ENCODE measurements at regions not wholly inside any gene's neighbourhood (a gene's known extent, or its start where the extent isn't known, plus 50 kb on each side); places are given as distances from the start of the nearest gene placed in this dataset.

- no peak for DNase-seq (ENCODE audit: low read depth in 6 of 9, low spot score in 9 of 9)
Observed at GRCh38 chr6:156602066-156602385, 175.2 kb upstream of the ARID1B start.

GRCh38 chr6:156601152-156602065 is 175.8 kb upstream of the ARID1B start:
- Histone ChIP-seq H3K4me3 (ENCODE audit: low read length in 2 of 2) (no peak overlapping the region), H3K4me1 (ENCODE audit: control insufficient read depth in 2 of 2, insufficient read depth in 2 of 2, low read length in 2 of 2) (peaks cover 0 to 6% of the 10 kb centered on the region in 2 donors), H3K36me3 (ENCODE audit: control insufficient read depth in 2 of 2, insufficient read depth in 2 of 2, low read length in 1 of 2) (no peaks in the 10 kb centered on the region), H3K27me3 (ENCODE audit: control insufficient read depth in 2 of 2, insufficient read depth in 1 of 2, low read length in 1 of 2) (no peaks in the 10 kb centered on the region), H3K9me3 (ENCODE audit: control insufficient read depth in 2 of 2, insufficient read depth in 1 of 2, low read length in 1 of 2) (peaks cover 0 to 5% of the 10 kb centered on the region in 2 donors), H3K27ac (ENCODE audit: low read depth in 1 of 2, low read length in 1 of 2) (no peak overlapping the region)
- no peak for DNase-seq (ENCODE audit: low read depth in 6 of 9, low spot score in 9 of 9)
- 96% methylated on average over 17 of the region's 17 CpGs for WGBS

More at GRCh38 chr6:156602066-156602385, 175.2 kb upstream of the ARID1B start:
- Histone ChIP-seq H3K4me1 (ENCODE audit: control insufficient read depth in 2 of 2, insufficient read depth in 2 of 2, low read length in 2 of 2) (peaks cover 0 to 6% of the 10 kb centered on the region in 2 donors), H3K36me3 (ENCODE audit: control insufficient read depth in 2 of 2, insufficient read depth in 2 of 2, low read length in 1 of 2) (no peaks in the 10 kb centered on the region), H3K27me3 (ENCODE audit: control insufficient read depth in 2 of 2, insufficient read depth in 1 of 2, low read length in 1 of 2) (no peaks in the 10 kb centered on the region), H3K27ac (ENCODE audit: low read depth in 1 of 2, low read length in 1 of 2) (no peak overlapping the region), H3K9me3 (ENCODE audit: control insufficient read depth in 2 of 2, insufficient read depth in 1 of 2, low read length in 1 of 2) (peaks cover 0 to 5% of the 10 kb centered on the region in 2 donors), H3K4me3 (ENCODE audit: low read length in 2 of 2) (no peak overlapping the region)
- WGBS = 97% methylated on average over 7 of the region's 7 CpGs

GRCh38 chr6:156600678-156601077 is 176.5 kb upstream of the ARID1B start:
- whole genome bisulfite sequencing = 97% methylated on average over 9 of the region's 9 CpGs
- no peak overlapping the region for H3K27ac ChIP-seq (ENCODE audit: low read depth in 1 of 2, low read length in 1 of 2)

GRCh38 chr6:156599978-156600590 is 177.1 kb upstream of the ARID1B start:
- Histone ChIP-seq H3K27ac (ENCODE audit: low read depth in 1 of 2, low read length in 1 of 2) (no peak overlapping the region), H3K4me3 (ENCODE audit: low read length in 2 of 2) (no peak overlapping the region), H3K27me3 (ENCODE audit: control insufficient read depth in 2 of 2, insufficient read depth in 1 of 2, low read length in 1 of 2) (no peaks in the 10 kb centered on the region), H3K9me3 (ENCODE audit: control insufficient read depth in 2 of 2, insufficient read depth in 1 of 2, low read length in 1 of 2) (peaks cover 0 to 2% of the 10 kb centered on the region in 2 donors), H3K36me3 (ENCODE audit: control insufficient read depth in 2 of 2, insufficient read depth in 2 of 2, low read length in 1 of 2) (no peaks in the 10 kb centered on the region), H3K4me1 (ENCODE audit: control insufficient read depth in 2 of 2, insufficient read depth in 2 of 2, low read length in 2 of 2) (peaks cover 0 to 6% of the 10 kb centered on the region in 2 donors)
- no peak for DNase-seq (ENCODE audit: low read depth in 6 of 9, low spot score in 9 of 9)
- WGBS = 76% methylated on average over 5 of the region's 5 CpGs

More at GRCh38 chr6:156600678-156601077, 176.5 kb upstream of the ARID1B start:
- Histone ChIP-seq H3K36me3 (ENCODE audit: control insufficient read depth in 2 of 2, insufficient read depth in 2 of 2, low read length in 1 of 2) (no peaks in the 10 kb centered on the region), H3K27me3 (ENCODE audit: control insufficient read depth in 2 of 2, insufficient read depth in 1 of 2, low read length in 1 of 2) (no peaks in the 10 kb centered on the region), H3K9me3 (ENCODE audit: control insufficient read depth in 2 of 2, insufficient read depth in 1 of 2, low read length in 1 of 2) (peaks cover 0 to 5% of the 10 kb centered on the region in 2 donors), H3K4me3 (ENCODE audit: low read length in 2 of 2) (no peak overlapping the region), H3K4me1 (ENCODE audit: control insufficient read depth in 2 of 2, insufficient read depth in 2 of 2, low read length in 2 of 2) (peaks cover 0 to 6% of the 10 kb centered on the region in 2 donors)
- no peak for DNase-seq (ENCODE audit: low read depth in 6 of 9, low spot score in 9 of 9)

GRCh38 chr6:156599366-156599765 is 177.8 kb upstream of the ARID1B start:
- H3K27ac ChIP-seq (ENCODE audit: low read depth in 1 of 2, low read length in 1 of 2) = no peak overlapping the region

GRCh38 chr6:156598855-156599180 is 178.4 kb upstream of the ARID1B start:
- no peak overlapping the region for H3K27ac ChIP-seq (ENCODE audit: low read depth in 1 of 2, low read length in 1 of 2)
- H3K27me3 ChIP-seq (ENCODE audit: control insufficient read depth in 2 of 2, insufficient read depth in 1 of 2, low read length in 1 of 2) = no peaks in the 10 kb centered on the region
- WGBS = 15% methylated on average over 6 of the region's 6 CpGs
- no peak for DNase-seq (ENCODE audit: low read depth in 6 of 9, low spot score in 9 of 9)
- H3K36me3 ChIP-seq (ENCODE audit: control insufficient read depth in 2 of 2, insufficient read depth in 2 of 2, low read length in 1 of 2) = no peaks in the 10 kb centered on the region
- H3K4me1 ChIP-seq (ENCODE audit: control insufficient read depth in 2 of 2, insufficient read depth in 2 of 2, low read length in 2 of 2) = peaks cover 0 to 6% of the 10 kb centered on the region in 2 donors
- no peaks in the 10 kb centered on the region for H3K9me3 ChIP-seq (ENCODE audit: control insufficient read depth in 2 of 2, insufficient read depth in 1 of 2, low read length in 1 of 2)
- no peak overlapping the region for H3K4me3 ChIP-seq (ENCODE audit: low read length in 2 of 2)

More at GRCh38 chr6:156599366-156599765, 177.8 kb upstream of the ARID1B start:
- WGBS = 96% methylated on average over 11 of the region's 11 CpGs
- DNase-seq (ENCODE audit: low read depth in 6 of 9, low spot score in 9 of 9) = no peak
- Histone ChIP-seq H3K27me3 (ENCODE audit: control insufficient read depth in 2 of 2, insufficient read depth in 1 of 2, low read length in 1 of 2) (no peaks in the 10 kb centered on the region), H3K4me1 (ENCODE audit: control insufficient read depth in 2 of 2, insufficient read depth in 2 of 2, low read length in 2 of 2) (peaks cover 0 to 6% of the 10 kb centered on the region in 2 donors), H3K36me3 (ENCODE audit: control insufficient read depth in 2 of 2, insufficient read depth in 2 of 2, low read length in 1 of 2) (no peaks in the 10 kb centered on the region), H3K9me3 (ENCODE audit: control insufficient read depth in 2 of 2, insufficient read depth in 1 of 2, low read length in 1 of 2) (no peaks in the 10 kb centered on the region), H3K4me3 (ENCODE audit: low read length in 2 of 2) (no peak overlapping the region)

- DNase-seq (ENCODE audit: low read depth in 6 of 9, low spot score in 9 of 9) = no peak
- Histone ChIP-seq H3K27me3 (ENCODE audit: control insufficient read depth in 2 of 2, insufficient read depth in 1 of 2, low read length in 1 of 2) (no peaks in the 10 kb centered on the region), H3K36me3 (ENCODE audit: control insufficient read depth in 2 of 2, insufficient read depth in 2 of 2, low read length in 1 of 2) (no peaks in the 10 kb centered on the region), H3K27ac (ENCODE audit: low read depth in 1 of 2, low read length in 1 of 2) (no peak overlapping the region), H3K4me3 (ENCODE audit: low read length in 2 of 2) (no peak overlapping the region), H3K9me3 (ENCODE audit: control insufficient read depth in 2 of 2, insufficient read depth in 1 of 2, low read length in 1 of 2) (no peaks in the 10 kb centered on the region), H3K4me1 (ENCODE audit: control insufficient read depth in 2 of 2, insufficient read depth in 2 of 2, low read length in 2 of 2) (peaks cover 0 to 6% of the 10 kb centered on the region in 2 donors)
- WGBS = 71% methylated on average over 22 of the region's 22 CpGs
Observed at GRCh38 chr6:156598071-156598854, 178.9 kb upstream of the ARID1B start.

GRCh38 chr6:156597095-156597494 is 180.1 kb upstream of the ARID1B start:
- 85% methylated on average over 5 of the region's 5 CpGs for WGBS
- peaks cover 0 to 6% of the 10 kb centered on the region in 2 donors for H3K4me1 ChIP-seq (ENCODE audit: control insufficient read depth in 2 of 2, insufficient read depth in 2 of 2, low read length in 2 of 2)
- no peak overlapping the region for H3K4me3 ChIP-seq (ENCODE audit: low read length in 2 of 2)

GRCh38 chr6:156595476-156595875 is 181.7 kb upstream of the ARID1B start:
- 95% methylated on average over 3 of the region's 3 CpGs for WGBS
- H3K4me1 ChIP-seq (ENCODE audit: control insufficient read depth in 2 of 2, insufficient read depth in 2 of 2, low read length in 2 of 2) = peaks cover 0 to 6% of the 10 kb centered on the region in 2 donors
- H3K27ac ChIP-seq (ENCODE audit: low read depth in 1 of 2, low read length in 1 of 2) = no peak overlapping the region
- no peak overlapping the region for H3K4me3 ChIP-seq (ENCODE audit: low read length in 2 of 2)
- H3K27me3 ChIP-seq (ENCODE audit: control insufficient read depth in 2 of 2, insufficient read depth in 1 of 2, low read length in 1 of 2) = no peaks in the 10 kb centered on the region
- no peaks in the 10 kb centered on the region for H3K9me3 ChIP-seq (ENCODE audit: control insufficient read depth in 2 of 2, insufficient read depth in 1 of 2, low read length in 1 of 2)
- no peaks in the 10 kb centered on the region for H3K36me3 ChIP-seq (ENCODE audit: control insufficient read depth in 2 of 2, insufficient read depth in 2 of 2, low read length in 1 of 2)
- DNase-seq (ENCODE audit: low read depth in 6 of 9, low spot score in 9 of 9) = no peak

More at GRCh38 chr6:156597095-156597494, 180.1 kb upstream of the ARID1B start:
- DNase-seq (ENCODE audit: low read depth in 6 of 9, low spot score in 9 of 9) = no peak
- Histone ChIP-seq H3K27ac (ENCODE audit: low read depth in 1 of 2, low read length in 1 of 2) (no peak overlapping the region), H3K9me3 (ENCODE audit: control insufficient read depth in 2 of 2, insufficient read depth in 1 of 2, low read length in 1 of 2) (no peaks in the 10 kb centered on the region), H3K27me3 (ENCODE audit: control insufficient read depth in 2 of 2, insufficient read depth in 1 of 2, low read length in 1 of 2) (no peaks in the 10 kb centered on the region), H3K36me3 (ENCODE audit: control insufficient read depth in 2 of 2, insufficient read depth in 2 of 2, low read length in 1 of 2) (no peaks in the 10 kb centered on the region)
